Peyer's patch (tissue), 4 donors: ENCODE measurements at regions not wholly inside any gene's neighbourhood (a gene's known extent, or its start where the extent isn't known, plus 50 kb on each side); places are given as distances from the start of the nearest gene placed in this dataset.

Source experiments
- CTCF ChIP-seq, 6 experiments: fragments of 450-650 bp in 4 of 6; fragments of 200-600 bp in 2 of 6; sonication (generic) in 1 of 6; IDR thresholded peaks; one replicate each; pipeline ENCODE4 v1.5.1; 2017 to 2019; ENCODE audit warnings: antibody characterized with exemption in 6 of 6, mild to moderate bottlenecking in 3 of 6, moderate library complexity in 1 of 6
- POLR2A ChIP-seq, 2 donors: fragments of 450-650 bp; IDR thresholded peaks; one replicate each; pipeline ENCODE4 v1.5.1; 2017; ENCODE audit warnings: antibody characterized with exemption in 2 of 2, mild to moderate bottlenecking in 2 of 2, moderate library complexity in 2 of 2

DNA sequence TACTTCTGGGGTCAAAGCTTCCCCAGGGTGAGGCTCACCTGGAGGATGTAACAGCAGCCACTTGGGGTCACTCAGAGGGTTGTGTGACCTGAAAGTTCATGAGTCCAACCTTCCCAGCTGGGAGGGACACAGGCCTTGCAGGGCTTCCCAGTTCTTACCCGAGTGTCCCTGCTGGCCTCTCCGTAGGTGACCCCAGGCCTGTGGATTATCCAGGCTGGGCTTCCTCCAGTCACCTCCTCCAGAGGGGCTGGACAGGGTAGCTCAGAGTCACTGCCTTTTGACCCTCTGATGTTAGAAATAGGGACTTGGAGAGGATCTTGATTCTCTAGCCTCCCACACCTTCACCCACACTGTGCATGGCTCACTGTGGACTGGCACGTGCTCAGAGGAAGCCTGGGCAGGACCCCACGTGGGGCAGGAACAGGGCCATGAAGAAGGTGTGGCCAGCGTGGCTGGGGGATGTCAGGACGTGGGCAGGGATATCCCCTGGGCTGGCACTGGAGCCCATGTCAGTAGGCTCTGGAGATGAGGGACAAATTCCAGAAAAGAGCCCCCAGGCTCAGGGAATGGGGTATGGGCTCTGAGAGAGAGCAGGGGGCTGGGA lies 131.8 kb downstream of the ACTL8 start:
- TF ChIP-seq CTCF (IDR thresholded peaks at IDR 0.05) (no peak), POLR2A (IDR thresholded peaks at IDR 0.05) (no peak)
